CD14-positive monocyte (primary cell): ENCODE measurements at regions not wholly inside any gene's neighbourhood (a gene's known extent, or its start where the extent isn't known, plus 50 kb on each side); places are given as distances from the start of the nearest gene placed in this dataset.

Experiments
- DNase-seq, 3 donors: peaks; one replicate each; pipeline ENCODE4 v3.0.0-alpha.2; 2011 to 2022
- H2AFZ ChIP-seq: 2 replicates; pipeline ENCODE4 v1.6.0; 2012; ENCODE audit warnings: mild to moderate bottlenecking, low read depth, low read length, inconsistent platforms; ENCODE audit not compliant: insufficient read depth, poor library complexity, severe bottlenecking
- H3K27ac ChIP-seq, 2 donors: 1 replicate in 1 of 2; 2 replicates in 1 of 2; pipeline ENCODE4 v1.5.1; 2012 to 2013; ENCODE audit warnings: low read length in 2 of 2, control low read depth in 1 of 2, inconsistent platforms in 1 of 2, low read depth in 1 of 2, mild to moderate bottlenecking in 1 of 2
- H3K27me3 ChIP-seq, 2 donors: one replicate each; pipeline versions ENCODE4 v1.6.0 to v1.6.1; 2011 to 2013; ENCODE audit warnings: low read length in 2 of 2; ENCODE audit not compliant: control insufficient read depth in 2 of 2, insufficient read depth in 2 of 2
- H3K36me3 ChIP-seq, 2 donors: replicated peaks in 1 of 2; 1 replicate in 1 of 2; 2 replicates in 1 of 2; pipeline versions ENCODE4 v1.5.1 to v1.6.1; 2012 to 2013; ENCODE audit warnings: low read length in 2 of 2, control low read depth in 1 of 2, inconsistent platforms in 1 of 2, mild to moderate bottlenecking in 1 of 2; ENCODE audit not compliant: insufficient read depth in 2 of 2, control insufficient read depth in 1 of 2
- H3K4me1 ChIP-seq, 2 donors: 1 replicate in 1 of 2; 2 replicates in 1 of 2; pipeline versions ENCODE4 v1.5.1 to v1.6.1; 2012 to 2013; ENCODE audit warnings: low read length in 2 of 2, control low read depth in 1 of 2, inconsistent platforms in 1 of 2, mild to moderate bottlenecking in 1 of 2, moderate library complexity in 1 of 2; ENCODE audit not compliant: insufficient read depth in 2 of 2, control insufficient read depth in 1 of 2
- H3K4me2 ChIP-seq: replicated peaks from 2 replicates; pipeline ENCODE3; 2012; ENCODE audit warnings: low read length, moderate library complexity, mild to moderate bottlenecking; ENCODE audit not compliant: poor library complexity, severe bottlenecking; ENCODE audit errors: extremely low read depth
- H3K4me3 ChIP-seq, 3 experiments: fragments of 200-600 bp in 1 of 3; sonication (generic) in 1 of 3; replicated peaks in 1 of 3; 1 replicate in 2 of 3; 2 replicates in 1 of 3; pipeline ENCODE4 v1.5.1; 2011 to 2013; ENCODE audit warnings: low read length in 3 of 3, mild to moderate bottlenecking in 3 of 3, control low read depth in 2 of 3, low read depth in 2 of 3, inconsistent platforms in 1 of 3, moderate library complexity in 1 of 3
- H3K79me2 ChIP-seq: 2 replicates; pipeline ENCODE4 v1.6.0; 2012; ENCODE audit warnings: mild to moderate bottlenecking, control low read depth, inconsistent platforms, low read length, moderate library complexity; ENCODE audit not compliant: insufficient read depth
- H3K9ac ChIP-seq: 2 replicates; pipeline ENCODE4 v1.6.0; 2017; ENCODE audit warnings: low read length, mild to moderate bottlenecking; ENCODE audit not compliant: insufficient read depth, poor library complexity, severe bottlenecking
- H3K9me3 ChIP-seq, 2 donors: replicated peaks in 1 of 2; 1 replicate in 1 of 2; 2 replicates in 1 of 2; pipeline versions ENCODE4 v1.5.1 to v1.6.1; 2012 to 2013; ENCODE audit warnings: low read length in 2 of 2, control low read depth in 1 of 2; ENCODE audit not compliant: control insufficient read depth in 1 of 2, insufficient read depth in 1 of 2
- H4K20me1 ChIP-seq: 2 replicates; pipeline ENCODE4 v1.6.0; 2012; ENCODE audit warnings: mild to moderate bottlenecking, low read length, control low read depth, moderate library complexity; ENCODE audit not compliant: insufficient read depth
- H3K27ac Mint-ChIP-seq, 7 donors: one replicate each; pipeline ENCODE4 v1.8.0; 2020; ENCODE audit warnings: mild to moderate bottlenecking in 7 of 7, mixed read lengths in 7 of 7, moderate library complexity in 6 of 7, inconsistent platforms in 2 of 7
- H3K27me3 Mint-ChIP-seq, 3 donors: one replicate each; pipeline ENCODE4 v1.8.0; 2021 to 2022; ENCODE audit warnings: low read depth in 3 of 3, mild to moderate bottlenecking in 3 of 3, mixed read lengths in 3 of 3, moderate library complexity in 3 of 3, inconsistent platforms in 1 of 3
- H3K36me3 Mint-ChIP-seq, 2 donors: one replicate each; pipeline ENCODE4 v1.8.0; 2020; ENCODE audit warnings: mixed read lengths in 2 of 2, inconsistent platforms in 1 of 2, mild to moderate bottlenecking in 1 of 2
- H3K4me1 Mint-ChIP-seq: one replicate; pipeline ENCODE4 v1.8.0; 2020; ENCODE audit warnings: mild to moderate bottlenecking, mixed read lengths
- H3K4me3 Mint-ChIP-seq, 2 donors: one replicate each; pipeline ENCODE4 v1.8.0; 2020; ENCODE audit warnings: mild to moderate bottlenecking in 2 of 2, mixed read lengths in 2 of 2, moderate library complexity in 1 of 2
- H3K9me3 Mint-ChIP-seq, 7 donors: one replicate each; pipeline ENCODE4 v1.8.0; 2020 to 2022; ENCODE audit warnings: mixed read lengths in 7 of 7, mild to moderate bottlenecking in 6 of 7, moderate library complexity in 6 of 7, inconsistent platforms in 2 of 7
- WGBS: methylation state at CpG from one replicate; pipeline ENCODE4 v1.1.5; 2013; ENCODE audit warnings: missing lambda C conversion rate; ENCODE audit not compliant: insufficient coverage; 5-methylcytosine and 5-hydroxymethylcytosine counted together
- intact Hi-C, 2 donors: fragments of 100-400 bp; cut with micrococcal nuclease; formaldehyde crosslinking; loops; one replicate each; pipeline versions ENCODE4 v1.15.0 to v1.15.1; 2023
- TF ChIP-seq, protein P1 (sequence below): fragments of 200-600 bp; IDR thresholded peaks from one replicate; pipeline ENCODE4 v1.8.0; 2022; ENCODE audit warnings: antibody characterized with exemption, mild to moderate bottlenecking

DNA sequence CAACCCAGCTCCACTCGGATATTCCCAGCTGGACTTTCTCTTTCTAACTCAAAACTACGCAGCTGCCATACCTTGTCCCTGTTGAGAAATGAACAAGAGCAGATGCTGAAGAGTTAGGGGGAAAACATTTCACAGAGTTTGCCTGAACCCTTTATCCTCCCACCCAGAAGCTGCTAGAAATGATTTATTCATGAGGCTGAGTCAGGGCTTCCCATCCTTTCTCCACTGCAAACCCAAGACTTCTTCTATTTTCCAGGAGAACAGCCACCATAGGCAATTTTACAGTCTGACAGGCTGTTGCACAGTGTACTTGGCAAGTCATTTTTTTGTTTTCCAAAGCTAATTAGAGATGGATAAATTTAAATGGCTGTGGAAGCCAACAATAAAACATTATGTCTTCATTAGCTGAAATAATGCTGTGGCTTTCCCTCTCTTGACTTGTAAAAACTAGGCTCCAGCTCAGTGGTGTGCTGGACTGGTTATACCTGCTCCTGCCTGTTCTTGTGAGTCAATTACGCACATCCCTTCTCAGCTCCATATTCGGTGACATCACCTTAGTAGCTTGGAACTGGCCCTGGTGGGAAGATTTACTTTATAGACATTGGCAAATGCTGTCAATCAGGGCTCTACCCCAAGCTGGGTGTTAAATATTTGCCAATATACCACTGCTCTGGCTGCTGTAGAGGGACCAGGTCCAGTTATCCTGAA, 71.9 kb downstream of the KIF4B start:
- no peak overlapping the region for H3K4me2 ChIP-seq
- Mint-ChIP-seq H3K9me3 (peaks cover 0 to 5% (median 0%) of the 10 kb centered on the region in 7 donors), H3K27me3 (peaks cover 0 to 1% (median 1%) of the 10 kb centered on the region in 3 donors), H3K4me3 (no peak overlapping the region), H3K4me1 (no peaks in the 10 kb centered on the region), H3K36me3 (no peaks in the 10 kb centered on the region), H3K27ac (no peak overlapping the region)
- intact Hi-C loops, result no loop called here
- TF ChIP-seq, protein P1, sequence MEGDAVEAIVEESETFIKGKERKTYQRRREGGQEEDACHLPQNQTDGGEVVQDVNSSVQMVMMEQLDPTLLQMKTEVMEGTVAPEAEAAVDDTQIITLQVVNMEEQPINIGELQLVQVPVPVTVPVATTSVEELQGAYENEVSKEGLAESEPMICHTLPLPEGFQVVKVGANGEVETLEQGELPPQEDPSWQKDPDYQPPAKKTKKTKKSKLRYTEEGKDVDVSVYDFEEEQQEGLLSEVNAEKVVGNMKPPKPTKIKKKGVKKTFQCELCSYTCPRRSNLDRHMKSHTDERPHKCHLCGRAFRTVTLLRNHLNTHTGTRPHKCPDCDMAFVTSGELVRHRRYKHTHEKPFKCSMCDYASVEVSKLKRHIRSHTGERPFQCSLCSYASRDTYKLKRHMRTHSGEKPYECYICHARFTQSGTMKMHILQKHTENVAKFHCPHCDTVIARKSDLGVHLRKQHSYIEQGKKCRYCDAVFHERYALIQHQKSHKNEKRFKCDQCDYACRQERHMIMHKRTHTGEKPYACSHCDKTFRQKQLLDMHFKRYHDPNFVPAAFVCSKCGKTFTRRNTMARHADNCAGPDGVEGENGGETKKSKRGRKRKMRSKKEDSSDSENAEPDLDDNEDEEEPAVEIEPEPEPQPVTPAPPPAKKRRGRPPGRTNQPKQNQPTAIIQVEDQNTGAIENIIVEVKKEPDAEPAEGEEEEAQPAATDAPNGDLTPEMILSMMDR, result no peak
- no peak overlapping the region for H3K27ac ChIP-seq
- H4K20me1 ChIP-seq, result no peaks in the 10 kb centered on the region
- no peaks in the 10 kb centered on the region for H3K27me3 ChIP-seq
- no peak overlapping the region for H3K4me3 ChIP-seq
- no CpG with 5 or more reads among the region's 4 CpGs for WGBS
- H2AFZ ChIP-seq, result no peak overlapping the region
- no peak for DNase-seq
- no peaks in the 10 kb centered on the region for H3K36me3 ChIP-seq
- no peaks in the 10 kb centered on the region for H3K9me3 ChIP-seq
- H3K79me2 ChIP-seq, result no peaks in the 10 kb centered on the region
- H3K9ac ChIP-seq, result no peak overlapping the region
- H3K4me1 ChIP-seq, result no peaks in the 10 kb centered on the region

DNA sequence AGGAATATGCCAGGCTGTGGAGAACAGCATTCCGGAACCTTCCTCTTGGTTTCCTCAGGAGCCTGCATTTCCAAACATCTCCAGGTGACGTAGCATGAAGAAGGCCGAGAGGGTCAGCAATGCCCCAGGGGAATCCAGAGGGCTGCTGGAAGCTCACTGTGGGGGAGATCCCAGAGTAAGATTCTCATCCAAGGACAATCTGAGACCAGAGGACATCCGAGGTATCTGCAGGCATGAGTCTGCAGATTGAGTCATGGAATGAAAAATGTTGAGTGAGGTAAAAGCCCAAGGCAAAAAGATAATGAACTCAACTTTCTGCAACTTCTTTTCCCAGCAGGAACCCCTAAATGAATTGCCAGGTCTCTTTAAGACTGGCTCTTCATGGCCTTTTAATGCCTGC, 73.5 kb downstream of the KIF4B start:
- H3K27me3 Mint-ChIP-seq, result peaks cover 0 to 1% (median 1%) of the 10 kb centered on the region in 3 donors
- H2AFZ ChIP-seq, result no peak overlapping the region
- H3K36me3 ChIP-seq, result no peaks in the 10 kb centered on the region
- TF ChIP-seq, protein P1, result no peak
- intact Hi-C loops, result no loop called here
- no peak overlapping the region for H3K27ac Mint-ChIP-seq
- 100% methylated on average over 1 of the region's 4 CpGs for WGBS
- no peaks in the 10 kb centered on the region for H3K79me2 ChIP-seq
- H3K4me2 ChIP-seq, result no peak overlapping the region
- no peak overlapping the region for H3K27ac ChIP-seq
- H3K4me1 Mint-ChIP-seq, result no peaks in the 10 kb centered on the region
- no peaks in the 10 kb centered on the region for H3K27me3 ChIP-seq
- no peaks in the 10 kb centered on the region for H3K9me3 ChIP-seq
- no peak overlapping the region for H3K4me3 ChIP-seq
- no peaks in the 10 kb centered on the region for H3K36me3 Mint-ChIP-seq
- H3K4me1 ChIP-seq, result no peaks in the 10 kb centered on the region
- H4K20me1 ChIP-seq, result no peaks in the 10 kb centered on the region
- no peak overlapping the region for H3K4me3 Mint-ChIP-seq
- no peak for DNase-seq
- H3K9me3 Mint-ChIP-seq, result peaks cover 0 to 6% (median 0%) of the 10 kb centered on the region in 7 donors
- H3K9ac ChIP-seq, result no peak overlapping the region
